Sigmoid colon (tissue), 4 donors: ENCODE measurements at regions not wholly inside any gene's neighbourhood (a gene's known extent, or its start where the extent isn't known, plus 50 kb on each side); places are given as distances from the start of the nearest gene placed in this dataset.
"Not testable (repeated sequence)": the region's sequence is repeated elsewhere in the genome, so short reads cannot be mapped to it uniquely, and the experiment has no call there.

Source experiments
- CTCF ChIP-seq, 4 experiments: fragments of 450-650 bp in 3 of 4; fragments of 200-600 bp in 1 of 4; IDR thresholded peaks; one replicate each; pipeline ENCODE4 v1.5.1; 2016 to 2019; ENCODE audit warnings: antibody characterized with exemption in 4 of 4, mild to moderate bottlenecking in 3 of 4, moderate library complexity in 2 of 4
- EP300 ChIP-seq, 4 donors: sonication (generic); formaldehyde crosslinking; IDR thresholded peaks; one replicate each; pipeline ENCODE4 v1.6.1; 2017; ENCODE audit warnings: antibody characterized with exemption in 4 of 4
- POLR2A ChIP-seq, 2 donors: fragments of 450-650 bp; IDR thresholded peaks; one replicate each; pipeline ENCODE4 v1.6.1; 2016; ENCODE audit warnings: antibody characterized with exemption in 2 of 2, mild to moderate bottlenecking in 2 of 2, moderate library complexity in 2 of 2
- POLR2AphosphoS5 ChIP-seq, 4 donors: sonication (generic); formaldehyde crosslinking; IDR thresholded peaks; one replicate each; pipeline ENCODE4 v1.6.1; 2017; ENCODE audit warnings: antibody characterized with exemption in 4 of 4

DNA sequence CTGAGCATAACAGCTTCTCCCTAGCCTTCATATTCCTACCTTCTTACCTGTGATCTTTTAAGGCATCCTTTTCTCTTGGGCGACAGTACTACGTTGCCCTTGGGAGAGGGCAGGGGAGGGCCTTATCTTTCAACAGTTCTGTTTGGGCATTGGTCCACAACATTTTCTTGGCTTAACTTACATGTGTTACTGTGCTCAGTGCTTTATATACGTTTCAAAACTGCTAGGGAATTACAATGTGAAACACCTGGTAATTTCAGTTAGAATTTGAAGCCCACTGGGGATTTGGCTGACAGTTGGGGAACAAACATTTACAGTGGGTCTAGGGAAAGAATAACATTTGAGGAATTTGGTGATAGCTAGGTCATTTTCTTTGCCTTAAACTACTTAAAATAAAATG lies 667.1 kb downstream of the PRIM2 start:
- not testable (repeated sequence) for TF ChIP-seq POLR2A, CTCF, POLR2AphosphoS5, EP300 (IDR thresholded peaks at IDR 0.05)
